ENCODE measurements at regions not wholly inside any gene's neighbourhood (a gene's known extent, or its start where the extent isn't known, plus 50 kb on each side); places are given as distances from the start of the nearest gene placed in this dataset.

- DNase-seq (ENCODE audit: low read depth in 2 of 2): no peak
These were observed 205.2 kb upstream of the RGPD4 start for GRCh38 chr2:107621186-107622165.

GRCh38 chr2:107622741-107623310 is 203.9 kb upstream of the RGPD4 start:
- no peak for DNase-seq (ENCODE audit: low read depth in 2 of 2)

- no peak for DNase-seq (ENCODE audit: low read depth in 2 of 2)
These were observed 200.7 kb upstream of the RGPD4 start for GRCh38 chr2:107625982-107626381.

GRCh38 chr2:107627164-107627563 is 199.5 kb upstream of the RGPD4 start:
- DNase-seq (ENCODE audit: low read depth in 2 of 2): no peak

- DNase-seq (ENCODE audit: low read depth in 2 of 2): no peak
These were observed 198.8 kb upstream of the RGPD4 start for GRCh38 chr2:107627926-107628325.

GRCh38 chr2:107633580-107634147 is 193.0 kb upstream of the RGPD4 start:
- no peak for DNase-seq (ENCODE audit: low read depth in 2 of 2)

- DNase-seq (ENCODE audit: low read depth in 2 of 2): no peak
These were observed 192.5 kb upstream of the RGPD4 start for GRCh38 chr2:107634172-107634571.

- DNase-seq (ENCODE audit: low read depth in 2 of 2): no peak
These were observed 190.8 kb upstream of the RGPD4 start for GRCh38 chr2:107635883-107636282.

- DNase-seq (ENCODE audit: low read depth in 2 of 2): no peak
These were observed 181.1 kb upstream of the RGPD4 start for GRCh38 chr2:107645586-107645985.

GRCh38 chr2:107648781-107649404 is 177.8 kb upstream of the RGPD4 start:
- DNase-seq (ENCODE audit: low read depth in 2 of 2): no peak

- DNase-seq (ENCODE audit: low read depth in 2 of 2): no peak
These were observed 169.6 kb upstream of the RGPD4 start for GRCh38 chr2:107657049-107657448.

GRCh38 chr2:107663632-107664031 is 163.1 kb upstream of the RGPD4 start:
- no peak for DNase-seq (ENCODE audit: low read depth in 2 of 2)

- DNase-seq (ENCODE audit: low read depth in 2 of 2): no peak
These were observed 157.4 kb upstream of the RGPD4 start for GRCh38 chr2:107669335-107669734.

GRCh38 chr2:107681936-107682335 is 144.8 kb upstream of the RGPD4 start:
- no peak for DNase-seq (ENCODE audit: low read depth in 2 of 2)

GRCh38 chr2:107684421-107684820 is 142.3 kb upstream of the RGPD4 start:
- DNase-seq (ENCODE audit: low read depth in 2 of 2): no peak

GRCh38 chr2:107685421-107685986 is 141.2 kb upstream of the RGPD4 start:
- no peak for DNase-seq (ENCODE audit: low read depth in 2 of 2)

GRCh38 chr2:107687073-107687472 is 139.6 kb upstream of the RGPD4 start:
- DNase-seq (ENCODE audit: low read depth in 2 of 2): no peak

GRCh38 chr2:107688135-107688534 is 138.6 kb upstream of the RGPD4 start:
- DNase-seq (ENCODE audit: low read depth in 2 of 2): no peak

- no peak for DNase-seq (ENCODE audit: low read depth in 2 of 2)
These were observed 133.1 kb upstream of the RGPD4 start for GRCh38 chr2:107693604-107694003.

- DNase-seq (ENCODE audit: low read depth in 2 of 2): no peak
These were observed 132.0 kb upstream of the RGPD4 start for GRCh38 chr2:107694667-107695066.

- DNase-seq (ENCODE audit: low read depth in 2 of 2): no peak
These were observed 129.3 kb upstream of the RGPD4 start for GRCh38 chr2:107697385-107697784.

- DNase-seq (ENCODE audit: low read depth in 2 of 2): no peak
These were observed 127.8 kb upstream of the RGPD4 start for GRCh38 chr2:107698861-107699260.

Data from stimulated activated CD4-positive, alpha-beta T cell treated with anti-CD3 and anti-CD28 coated beads, Interleukin-4, amount 100 ng/mL, for 48 hours (primary cell).